AG10803 (cell line): ENCODE measurements at regions not wholly inside any gene's neighbourhood (a gene's known extent, or its start where the extent isn't known, plus 50 kb on each side); places are given as distances from the start of the nearest gene placed in this dataset.

Source experiments
- DNase-seq: peaks from one replicate; pipeline ENCODE4 v3.0.0; 2010; ENCODE audit warnings: low read depth
- H3K4me3 ChIP-seq: 2 replicates; pipeline ENCODE4 v1.5.1; 2011; ENCODE audit warnings: mild to moderate bottlenecking, low read length, control low read depth
- TF ChIP-seq, protein P1 (sequence below): conservative IDR thresholded peaks from 2 replicates; pipeline ENCODE4 v1.5.1; 2011; ENCODE audit warnings: mild to moderate bottlenecking, low read length, control low read depth, inconsistent platforms

DNA sequence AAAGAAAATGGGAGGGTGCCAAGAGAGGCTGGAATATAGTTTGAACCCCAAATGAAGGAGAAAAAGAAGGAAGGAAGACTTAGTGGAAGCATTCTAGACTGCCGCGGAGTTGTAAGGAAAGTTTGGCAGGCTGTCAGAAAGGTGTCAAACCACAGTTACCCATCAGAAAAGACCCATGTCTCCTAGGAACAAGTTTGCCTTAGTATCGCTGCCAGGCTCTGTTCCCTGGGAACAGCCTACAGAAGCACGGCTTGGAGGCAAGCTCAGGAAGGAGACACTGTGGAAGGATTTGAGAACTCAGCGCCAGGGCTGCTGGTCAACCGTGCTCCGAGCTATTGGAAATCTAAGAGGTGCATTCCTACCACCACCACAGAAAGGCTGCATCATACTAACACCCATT is 197.4 kb downstream of the RRAGC start:
- TF ChIP-seq, protein P1, sequence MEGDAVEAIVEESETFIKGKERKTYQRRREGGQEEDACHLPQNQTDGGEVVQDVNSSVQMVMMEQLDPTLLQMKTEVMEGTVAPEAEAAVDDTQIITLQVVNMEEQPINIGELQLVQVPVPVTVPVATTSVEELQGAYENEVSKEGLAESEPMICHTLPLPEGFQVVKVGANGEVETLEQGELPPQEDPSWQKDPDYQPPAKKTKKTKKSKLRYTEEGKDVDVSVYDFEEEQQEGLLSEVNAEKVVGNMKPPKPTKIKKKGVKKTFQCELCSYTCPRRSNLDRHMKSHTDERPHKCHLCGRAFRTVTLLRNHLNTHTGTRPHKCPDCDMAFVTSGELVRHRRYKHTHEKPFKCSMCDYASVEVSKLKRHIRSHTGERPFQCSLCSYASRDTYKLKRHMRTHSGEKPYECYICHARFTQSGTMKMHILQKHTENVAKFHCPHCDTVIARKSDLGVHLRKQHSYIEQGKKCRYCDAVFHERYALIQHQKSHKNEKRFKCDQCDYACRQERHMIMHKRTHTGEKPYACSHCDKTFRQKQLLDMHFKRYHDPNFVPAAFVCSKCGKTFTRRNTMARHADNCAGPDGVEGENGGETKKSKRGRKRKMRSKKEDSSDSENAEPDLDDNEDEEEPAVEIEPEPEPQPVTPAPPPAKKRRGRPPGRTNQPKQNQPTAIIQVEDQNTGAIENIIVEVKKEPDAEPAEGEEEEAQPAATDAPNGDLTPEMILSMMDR = no peak
- DNase-seq = no peak
- no peak overlapping the region for H3K4me3 ChIP-seq

- TF ChIP-seq, protein P1 = no peak
- no peak overlapping the region for H3K4me3 ChIP-seq
- DNase-seq = no peak
These were observed 200.7 kb downstream of the RRAGC start for GRCh38 chr1:38658883-38659282.

- TF ChIP-seq, protein P1 = no peak
- H3K4me3 ChIP-seq = no peak overlapping the region
- no peak for DNase-seq
These were observed 201.7 kb downstream of the RRAGC start for GRCh38 chr1:38657873-38658272.

- no peak overlapping the region for H3K4me3 ChIP-seq
- TF ChIP-seq, protein P1 = no peak
- no peak for DNase-seq
These were observed 202.2 kb downstream of the RRAGC start for GRCh38 chr1:38657207-38657840.

DNA sequence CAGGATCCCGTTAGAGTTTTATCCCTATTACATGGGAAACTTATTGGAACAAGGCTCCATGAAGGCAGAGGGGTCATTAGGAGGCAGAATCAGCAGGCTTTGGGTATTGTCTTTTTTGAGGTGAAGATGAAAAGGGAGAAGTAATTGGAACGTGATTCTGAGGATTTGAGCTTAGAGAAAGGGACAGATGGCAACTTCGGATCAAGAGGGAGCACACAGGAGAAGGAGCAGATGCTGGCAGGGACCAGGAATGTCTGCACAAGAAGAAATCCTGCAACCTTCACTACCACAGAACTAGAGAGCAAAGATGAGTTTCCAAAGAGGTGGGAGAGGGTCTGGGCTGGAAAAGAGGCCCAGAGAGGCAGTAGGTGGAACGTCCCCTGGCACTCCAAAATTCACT is 202.8 kb downstream of the RRAGC start:
- H3K4me3 ChIP-seq = no peak overlapping the region
- TF ChIP-seq, protein P1 = no peak
- DNase-seq = no peak

DNA sequence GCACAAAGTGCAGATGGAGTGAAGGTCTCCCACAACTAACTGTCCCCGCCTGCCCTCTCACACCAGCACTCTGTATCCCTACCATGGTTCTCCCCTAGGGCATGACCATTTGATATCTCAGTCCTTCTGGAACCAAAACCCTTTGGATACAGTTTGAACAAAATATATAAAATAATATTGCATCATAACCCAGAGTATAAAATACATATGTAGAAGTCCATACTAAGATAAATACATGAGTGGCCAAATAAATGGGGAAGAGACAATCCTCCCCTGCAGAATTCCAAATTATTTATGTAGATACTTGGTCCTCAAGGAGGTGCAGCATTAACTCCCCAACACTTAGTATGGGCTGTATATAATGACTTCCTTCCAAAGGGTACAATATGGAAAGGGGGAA is 207.4 kb downstream of the RRAGC start:
- no peak for DNase-seq
- H3K4me3 ChIP-seq = no peak overlapping the region
- TF ChIP-seq, protein P1 = no peak

DNA sequence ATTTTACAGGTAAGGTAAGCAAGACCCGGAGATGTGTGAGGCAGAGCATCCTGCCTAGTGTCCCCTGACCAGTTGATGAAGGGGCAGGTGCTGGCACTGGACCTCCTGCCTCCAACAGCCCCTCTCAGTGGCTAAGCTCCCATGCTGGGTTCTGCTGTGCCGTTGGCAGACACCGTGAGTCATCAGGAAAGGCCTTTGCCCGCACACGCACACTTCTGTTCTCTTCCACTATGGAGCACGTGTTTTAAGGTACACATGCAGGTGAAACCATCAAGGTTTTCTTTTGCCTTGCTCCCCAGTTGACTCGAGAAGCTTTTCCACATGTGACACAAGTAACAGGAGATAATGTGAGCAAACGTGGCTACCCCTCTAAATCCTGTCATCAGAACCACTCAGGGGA is 207.9 kb downstream of the RRAGC start:
- TF ChIP-seq, protein P1 = no peak
- DNase-seq = no peak
- H3K4me3 ChIP-seq = no peak overlapping the region
